HepG2 (cell line): ENCODE measurements at regions not wholly inside any gene's neighbourhood (a gene's known extent, or its start where the extent isn't known, plus 50 kb on each side); places are given as distances from the start of the nearest gene placed in this dataset.
"Not testable (repeated sequence)": the region's sequence is repeated elsewhere in the genome, so short reads cannot be mapped to it uniquely, and the experiment has no call there.

Experiments used
- ATAC-seq: fragments of 200-7000 bp; cut with Tn5 transposase; 3 replicates; pipeline ENCODE4 v1.9.1; 2020; ENCODE audit warnings: mild to moderate bottlenecking, moderate library complexity
- BruUV-seq: library from RNA; stranded (reverse); fragments of 400-500 nt; replicated peaks from 2 replicates; lab custom pipeline; 2021; lab: Mats Ljungman, UMichigan
- CTCF ChIA-PET: fragments of 300-600 bp; formaldehyde crosslinking; extraction: SDS; loops from one replicate; lab custom pipeline; 2021; ENCODE audit warnings: low total read pairs, inconsistent platforms, low intra/inter-chr PET ratio; lab: Yijun Ruan, JAX
- POLR2A ChIA-PET: fragments of 350-600 bp; sonication (Branson Sonifier 250); formaldehyde crosslinking; loops from one replicate; lab custom pipeline; 2020; ENCODE audit warnings: antibody characterized with exemption, inconsistent platforms; lab: Yijun Ruan, JAX
- DNase-seq: peaks from one replicate; pipeline ENCODE4 v3.0.0-alpha.2; 2015; ENCODE audit warnings: low spot score
- FAIRE-seq: peaks from 3 replicates; lab custom pipeline; 2011; peaks lifted over from hg19 to GRCh38; lab: Jason Lieb, UNC
- H2AFZ ChIP-seq: one replicate; pipeline ENCODE4 v1.6.1; 2011; ENCODE audit warnings: low read length, inconsistent platforms
- H3K27ac ChIP-seq: fragments of 300-600 bp; 3 replicates; pipeline ENCODE4 v1.8.0; 2011; ENCODE audit warnings: mixed run types, mild to moderate bottlenecking, mixed read lengths, low read length, inconsistent platforms; ENCODE audit not compliant: insufficient read depth; ENCODE audit errors: extremely low read length
- H3K27me3 ChIP-seq, 2 experiments: fragments of 200-600 bp in 1 of 2; 2 replicates in 1 of 2; 3 replicates in 1 of 2; pipeline versions ENCODE4 v1.6.0 to v1.8.0; 2011; ENCODE audit warnings: low read length in 2 of 2, mild to moderate bottlenecking in 2 of 2, moderate library complexity in 2 of 2, inconsistent platforms in 1 of 2; ENCODE audit not compliant: insufficient read depth in 2 of 2, control insufficient read depth in 1 of 2
- H3K36me3 ChIP-seq, 2 experiments: fragments of 200-600 bp in 1 of 2; replicated peaks in 1 of 2; 2 replicates in 1 of 2; 3 replicates in 1 of 2; pipeline versions ENCODE4 v1.5.1 to v1.8.0; 2011; ENCODE audit warnings: low read length in 2 of 2, inconsistent platforms in 1 of 2; ENCODE audit not compliant: insufficient read depth in 2 of 2, control insufficient read depth in 1 of 2
- H3K4me1 ChIP-seq: 2 replicates; pipeline ENCODE4 v1.5.1; 2012; ENCODE audit warnings: low read length, inconsistent platforms; ENCODE audit not compliant: insufficient read depth
- H3K4me2 ChIP-seq: 2 replicates; pipeline ENCODE4 v1.6.0; 2011; ENCODE audit warnings: low read depth, low read length, inconsistent platforms
- H3K4me3 ChIP-seq, 3 experiments: fragments of 200-600 bp in 1 of 3; sonication (generic), shearing (Covaris generic) in 1 of 3; replicated peaks in 1 of 3; 2 replicates each; pipeline ENCODE4 v1.5.1; 2011 to 2016; ENCODE audit warnings: low read length in 3 of 3, inconsistent platforms in 2 of 3, low read depth in 2 of 3, mild to moderate bottlenecking in 2 of 3, control low read depth in 1 of 3, mixed read lengths in 1 of 3; ENCODE audit not compliant: insufficient read depth in 1 of 3
- H3K79me2 ChIP-seq: one replicate; pipeline ENCODE4 v1.6.1; 2011; ENCODE audit warnings: low read length, inconsistent platforms; ENCODE audit not compliant: insufficient read depth
- H3K9ac ChIP-seq: 2 replicates; pipeline ENCODE4 v1.6.0; 2011; ENCODE audit warnings: mild to moderate bottlenecking, low read depth, low read length, inconsistent platforms; ENCODE audit not compliant: insufficient read depth
- H3K9me3 ChIP-seq: 2 replicates; pipeline ENCODE4 v1.5.1; 2012; ENCODE audit warnings: mild to moderate bottlenecking, low read length
- H4K20me1 ChIP-seq: 2 replicates; pipeline ENCODE4 v1.6.0; 2011; ENCODE audit warnings: inconsistent platforms, mild to moderate bottlenecking, low read length, moderate library complexity; ENCODE audit not compliant: insufficient read depth
- ATRX ChIP-seq: sonication (generic); formaldehyde crosslinking; IDR thresholded peaks from 2 replicates; pipeline ENCODE4 v1.4.0; 2020; ENCODE audit warnings: missing genetic modification reagents, borderline replicate concordance
- FOXK1 ChIP-seq: sonication (generic); formaldehyde crosslinking; IDR thresholded peaks from 2 replicates; pipeline ENCODE4 v1.4.0; 2020; ENCODE audit warnings: low read depth, missing genetic modification reagents, borderline replicate concordance
- HDAC6 ChIP-seq: fragments of 200-600 bp; sonication (generic); IDR thresholded peaks from 2 replicates; pipeline ENCODE4 v1.7.0; 2017; ENCODE audit warnings: mild to moderate bottlenecking, antibody characterized with exemption, low read length, low read depth
- ISL2 ChIP-seq: sonication (generic); formaldehyde crosslinking; IDR thresholded peaks from 2 replicates; pipeline ENCODE4 v1.5.0; 2020; ENCODE audit warnings: missing genetic modification reagents
- KDM4B ChIP-seq: sonication (generic); formaldehyde crosslinking; IDR thresholded peaks from 2 replicates; pipeline ENCODE4 v1.4.0; 2020; ENCODE audit warnings: missing genetic modification reagents
- NR2F6 ChIP-seq, 2 experiments: IDR thresholded peaks; 2 replicates each; pipeline ENCODE4 v1.6.1; 2016; ENCODE audit warnings: antibody characterized with exemption in 1 of 2, mild to moderate bottlenecking in 1 of 2
- RARA ChIP-seq: IDR thresholded peaks from 2 replicates; pipeline ENCODE4 v1.6.1; 2016; ENCODE audit warnings: missing genetic modification reagents, missing compliant biosample characterization
- ZZZ3 ChIP-seq: sonication (generic); formaldehyde crosslinking; IDR thresholded peaks from 2 replicates; pipeline ENCODE4 v1.4.0; 2020; ENCODE audit warnings: missing genetic modification reagents, mild to moderate bottlenecking, borderline replicate concordance
- WGBS: methylation state at CpG from one replicate; pipeline ENCODE4 v1.1.6; 2017; ENCODE audit warnings: low lambda C conversion rate; 5-methylcytosine and 5-hydroxymethylcytosine counted together
- in situ Hi-C: cut with HindIII; loops from 2 replicates; pipeline ENCODE4 v1.10.0; 2017; ENCODE audit warnings: low pct_unique_long_range_greater_than_20kb; ENCODE audit not compliant: extremely low pct_ligation_motif_present
- intact Hi-C: fragments of 100-400 bp; cut with micrococcal nuclease; formaldehyde crosslinking; loops from one replicate; pipeline ENCODE4 v1.10.0; 2022; ENCODE audit not compliant: unreplicated experiment
- TF ChIP-seq, protein P1 (sequence below): IDR thresholded peaks from 2 replicates; pipeline ENCODE4 v1.6.1; 2016; ENCODE audit warnings: mild to moderate bottlenecking
- TF ChIP-seq, protein P2 (sequence below): sonication (generic); formaldehyde crosslinking; IDR thresholded peaks from 2 replicates; pipeline ENCODE4 v1.4.0; 2020; ENCODE audit warnings: missing genetic modification reagents, borderline replicate concordance
- TF ChIP-seq, protein P3 (sequence below): sonication (generic); formaldehyde crosslinking; IDR thresholded peaks from 2 replicates; pipeline ENCODE4 v1.4.0; 2020; ENCODE audit warnings: mild to moderate bottlenecking, low read depth, missing genetic modification reagents
- TF ChIP-seq, protein P4 (sequence below), 2 experiments: IDR thresholded peaks; 2 replicates each; pipeline ENCODE4 v1.6.1; 2011 to 2012; ENCODE audit warnings: low read length in 2 of 2, borderline replicate concordance in 1 of 2, low read depth in 1 of 2, mild to moderate bottlenecking in 1 of 2, moderate library complexity in 1 of 2
- TF ChIP-seq, protein P5 (sequence below): sonication (generic); formaldehyde crosslinking; IDR thresholded peaks from 2 replicates; pipeline ENCODE4 v1.8.1; 2023; ENCODE audit warnings: mild to moderate bottlenecking, inconsistent platforms, moderate library complexity, missing genetic modification reagents, borderline replicate concordance

DNA sequence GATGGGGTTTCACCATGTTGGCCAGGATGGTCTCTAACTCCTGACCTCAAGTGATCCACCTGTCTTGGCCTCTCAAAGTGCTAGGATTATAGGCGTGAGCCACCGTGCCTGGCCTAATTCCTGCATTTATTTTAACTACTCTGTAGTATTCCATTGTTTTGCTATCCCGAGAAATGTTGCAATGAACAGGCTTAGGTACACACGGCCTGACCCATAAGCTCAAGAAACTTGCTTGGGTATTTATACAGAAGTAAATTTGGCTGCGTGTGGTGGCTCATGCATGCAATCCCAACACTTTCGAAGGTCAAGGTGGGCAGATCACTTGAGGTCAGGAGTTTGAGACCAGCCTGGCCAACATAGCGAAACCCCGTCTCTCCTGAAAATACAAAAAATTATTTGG is 67.1 kb upstream of the GPCPD1 start (continued):
- TF ChIP-seq NR2F6 (IDR thresholded peaks at IDR 0.05), result not testable (repeated sequence)
- TF ChIP-seq NR2F6 (CRISPR knock-in tag; IDR thresholded peaks at IDR 0.05), result 0 out of 2 replicates have a peak, but pooled peaks have one; percentile 21
- peak; percentile 30; the same call in 1 of the 2 replicates for TF ChIP-seq FOXK1 (CRISPR knock-in tag)
- TF ChIP-seq ISL2 (CRISPR knock-in tag), result 0 out of 2 replicates have a peak, but pooled peaks have one; percentile 10
- 0 out of 2 replicates have a peak, but pooled peaks have one; percentile 37 for TF ChIP-seq RARA (CRISPR knock-in tag)
- TF ChIP-seq, protein P1, sequence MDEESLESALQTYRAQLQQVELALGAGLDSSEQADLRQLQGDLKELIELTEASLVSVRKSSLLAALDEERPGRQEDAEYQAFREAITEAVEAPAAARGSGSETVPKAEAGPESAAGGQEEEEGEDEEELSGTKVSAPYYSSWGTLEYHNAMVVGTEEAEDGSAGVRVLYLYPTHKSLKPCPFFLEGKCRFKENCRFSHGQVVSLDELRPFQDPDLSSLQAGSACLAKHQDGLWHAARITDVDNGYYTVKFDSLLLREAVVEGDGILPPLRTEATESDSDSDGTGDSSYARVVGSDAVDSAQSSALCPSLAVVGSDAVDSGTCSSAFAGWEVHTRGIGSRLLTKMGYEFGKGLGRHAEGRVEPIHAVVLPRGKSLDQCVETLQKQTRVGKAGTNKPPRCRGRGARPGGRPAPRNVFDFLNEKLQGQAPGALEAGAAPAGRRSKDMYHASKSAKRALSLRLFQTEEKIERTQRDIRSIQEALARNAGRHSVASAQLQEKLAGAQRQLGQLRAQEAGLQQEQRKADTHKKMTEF (CRISPR knock-in tag), result peak; percentile 50; the same call in 1 of the 2 replicates
- TF ChIP-seq, all 625 proteins: peak for 23; not testable (repeated sequence) for 602

DNA sequence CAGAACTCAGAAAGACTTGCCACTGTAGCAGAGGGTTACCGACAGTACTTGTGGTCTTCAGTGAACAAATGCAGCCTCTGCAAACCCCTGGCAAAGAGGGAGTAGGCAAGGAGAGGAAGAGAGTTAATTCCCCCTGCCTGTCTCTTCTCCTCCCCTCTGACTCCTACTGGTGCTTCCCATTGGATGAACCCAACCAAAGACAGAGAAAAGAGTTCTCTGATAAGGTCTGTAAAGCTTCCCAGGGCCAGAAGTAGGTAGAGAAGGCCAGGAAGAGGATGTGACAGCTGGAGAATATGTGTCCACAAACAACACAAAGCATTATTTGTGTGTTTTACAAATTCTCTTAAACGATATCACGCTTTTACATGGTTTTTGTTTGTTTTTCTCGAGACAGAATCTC is 66.6 kb upstream of the GPCPD1 start:
- Histone ChIP-seq H3K4me2 (peak overlapping the region; percentile 2; the same call in 1 of the 2 replicates), H3K79me2 (no peaks in the 10 kb centered on the region), H3K4me1 (peaks cover 24% of the 10 kb centered on the region), H3K27me3 (no peaks in the 10 kb centered on the region), H3K36me3 (no peaks in the 10 kb centered on the region), H2AFZ (no peak overlapping the region), H3K27ac (no peak overlapping the region), H3K9ac (no peak overlapping the region), H3K4me3 (no peak overlapping the region), H4K20me1 (no peaks in the 10 kb centered on the region), H3K9me3 (no peaks in the 10 kb centered on the region)
- BruUV-seq, result no TSS peak
- ChIA-PET CTCF (no interaction called here), POLR2A (no interaction called here)
- no peak for FAIRE-seq
- in situ Hi-C loops, result no loop called here
- DNase-seq, result no peak
- ATAC-seq, result peak; percentile 52
- WGBS, result 35% methylated on average over 4 of the region's 4 CpGs
- intact Hi-C loops, result no loop called here
- TF ChIP-seq, protein P2, sequence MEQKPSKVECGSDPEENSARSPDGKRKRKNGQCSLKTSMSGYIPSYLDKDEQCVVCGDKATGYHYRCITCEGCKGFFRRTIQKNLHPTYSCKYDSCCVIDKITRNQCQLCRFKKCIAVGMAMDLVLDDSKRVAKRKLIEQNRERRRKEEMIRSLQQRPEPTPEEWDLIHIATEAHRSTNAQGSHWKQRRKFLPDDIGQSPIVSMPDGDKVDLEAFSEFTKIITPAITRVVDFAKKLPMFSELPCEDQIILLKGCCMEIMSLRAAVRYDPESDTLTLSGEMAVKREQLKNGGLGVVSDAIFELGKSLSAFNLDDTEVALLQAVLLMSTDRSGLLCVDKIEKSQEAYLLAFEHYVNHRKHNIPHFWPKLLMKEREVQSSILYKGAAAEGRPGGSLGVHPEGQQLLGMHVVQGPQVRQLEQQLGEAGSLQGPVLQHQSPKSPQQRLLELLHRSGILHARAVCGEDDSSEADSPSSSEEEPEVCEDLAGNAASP, result no peak
- TF ChIP-seq HDAC6 (no peak), ATRX (CRISPR knock-in tag) (no peak), ZZZ3 (CRISPR knock-in tag) (no peak), KDM4B (CRISPR knock-in tag) (no peak)
- TF ChIP-seq, protein P3, sequence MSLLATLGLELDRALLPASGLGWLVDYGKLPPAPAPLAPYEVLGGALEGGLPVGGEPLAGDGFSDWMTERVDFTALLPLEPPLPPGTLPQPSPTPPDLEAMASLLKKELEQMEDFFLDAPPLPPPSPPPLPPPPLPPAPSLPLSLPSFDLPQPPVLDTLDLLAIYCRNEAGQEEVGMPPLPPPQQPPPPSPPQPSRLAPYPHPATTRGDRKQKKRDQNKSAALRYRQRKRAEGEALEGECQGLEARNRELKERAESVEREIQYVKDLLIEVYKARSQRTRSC, result no peak
- TF ChIP-seq, protein P4, sequence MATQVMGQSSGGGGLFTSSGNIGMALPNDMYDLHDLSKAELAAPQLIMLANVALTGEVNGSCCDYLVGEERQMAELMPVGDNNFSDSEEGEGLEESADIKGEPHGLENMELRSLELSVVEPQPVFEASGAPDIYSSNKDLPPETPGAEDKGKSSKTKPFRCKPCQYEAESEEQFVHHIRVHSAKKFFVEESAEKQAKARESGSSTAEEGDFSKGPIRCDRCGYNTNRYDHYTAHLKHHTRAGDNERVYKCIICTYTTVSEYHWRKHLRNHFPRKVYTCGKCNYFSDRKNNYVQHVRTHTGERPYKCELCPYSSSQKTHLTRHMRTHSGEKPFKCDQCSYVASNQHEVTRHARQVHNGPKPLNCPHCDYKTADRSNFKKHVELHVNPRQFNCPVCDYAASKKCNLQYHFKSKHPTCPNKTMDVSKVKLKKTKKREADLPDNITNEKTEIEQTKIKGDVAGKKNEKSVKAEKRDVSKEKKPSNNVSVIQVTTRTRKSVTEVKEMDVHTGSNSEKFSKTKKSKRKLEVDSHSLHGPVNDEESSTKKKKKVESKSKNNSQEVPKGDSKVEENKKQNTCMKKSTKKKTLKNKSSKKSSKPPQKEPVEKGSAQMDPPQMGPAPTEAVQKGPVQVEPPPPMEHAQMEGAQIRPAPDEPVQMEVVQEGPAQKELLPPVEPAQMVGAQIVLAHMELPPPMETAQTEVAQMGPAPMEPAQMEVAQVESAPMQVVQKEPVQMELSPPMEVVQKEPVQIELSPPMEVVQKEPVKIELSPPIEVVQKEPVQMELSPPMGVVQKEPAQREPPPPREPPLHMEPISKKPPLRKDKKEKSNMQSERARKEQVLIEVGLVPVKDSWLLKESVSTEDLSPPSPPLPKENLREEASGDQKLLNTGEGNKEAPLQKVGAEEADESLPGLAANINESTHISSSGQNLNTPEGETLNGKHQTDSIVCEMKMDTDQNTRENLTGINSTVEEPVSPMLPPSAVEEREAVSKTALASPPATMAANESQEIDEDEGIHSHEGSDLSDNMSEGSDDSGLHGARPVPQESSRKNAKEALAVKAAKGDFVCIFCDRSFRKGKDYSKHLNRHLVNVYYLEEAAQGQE (IDR thresholded peaks at IDR 0.05; ENCODE audit: borderline replicate concordance in 1 of 2, low read depth in 1 of 2, low read length in 2 of 2), result no peak
- TF ChIP-seq, protein P5, sequence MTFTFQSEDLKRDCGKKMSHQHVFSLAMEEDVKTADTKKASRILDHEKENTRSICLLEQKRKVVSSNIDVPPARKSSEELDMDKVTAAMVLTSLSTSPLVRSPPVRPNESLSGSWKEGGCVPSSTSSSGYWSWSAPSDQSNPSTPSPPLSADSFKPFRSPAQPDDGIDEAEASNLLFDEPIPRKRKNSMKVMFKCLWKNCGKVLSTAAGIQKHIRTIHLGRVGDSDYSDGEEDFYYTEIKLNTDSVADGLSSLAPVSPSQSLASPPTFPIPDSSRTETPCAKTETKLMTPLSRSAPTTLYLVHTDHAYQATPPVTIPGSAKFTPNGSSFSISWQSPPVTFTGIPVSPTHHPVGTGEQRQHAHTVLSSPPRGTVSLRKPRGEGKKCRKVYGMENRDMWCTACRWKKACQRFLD, result no peak
